Dendritic cell treated with granulocyte-macrophage colony-stimulating factor and Interleukin-4, amounts not matched to agents 40 ng/mL and 50 ng/mL, for 4 days (primary cell): ENCODE measurements at regions not wholly inside any gene's neighbourhood (a gene's known extent, or its start where the extent isn't known, plus 50 kb on each side); places are given as distances from the start of the nearest gene placed in this dataset.
"Not testable (repeated sequence)": the region's sequence is repeated elsewhere in the genome, so short reads cannot be mapped to it uniquely, and the experiment has no call there.

Source experiments
- H3K27ac Mint-ChIP-seq: one replicate; pipeline ENCODE4 v1.8.0; 2022; ENCODE audit warnings: mild to moderate bottlenecking, mixed read lengths
- H3K27me3 Mint-ChIP-seq: one replicate; pipeline ENCODE4 v1.8.0; 2022; ENCODE audit warnings: mild to moderate bottlenecking, mixed read lengths
- H3K36me3 Mint-ChIP-seq: one replicate; pipeline ENCODE4 v1.8.0; 2022; ENCODE audit warnings: low read depth, mixed read lengths
- H3K4me1 Mint-ChIP-seq: one replicate; pipeline ENCODE4 v1.8.0; 2022; ENCODE audit warnings: low read depth, mixed read lengths
- H3K4me3 Mint-ChIP-seq: one replicate; pipeline ENCODE4 v1.8.0; 2022; ENCODE audit warnings: mild to moderate bottlenecking, moderate library complexity, mixed read lengths
- H3K9me3 Mint-ChIP-seq: one replicate; pipeline ENCODE4 v1.8.0; 2022; ENCODE audit warnings: mixed read lengths
- intact Hi-C: fragments of 100-400 bp; cut with micrococcal nuclease; formaldehyde crosslinking; loops from one replicate; pipeline ENCODE4 v1.15.0; 2022

DNA sequence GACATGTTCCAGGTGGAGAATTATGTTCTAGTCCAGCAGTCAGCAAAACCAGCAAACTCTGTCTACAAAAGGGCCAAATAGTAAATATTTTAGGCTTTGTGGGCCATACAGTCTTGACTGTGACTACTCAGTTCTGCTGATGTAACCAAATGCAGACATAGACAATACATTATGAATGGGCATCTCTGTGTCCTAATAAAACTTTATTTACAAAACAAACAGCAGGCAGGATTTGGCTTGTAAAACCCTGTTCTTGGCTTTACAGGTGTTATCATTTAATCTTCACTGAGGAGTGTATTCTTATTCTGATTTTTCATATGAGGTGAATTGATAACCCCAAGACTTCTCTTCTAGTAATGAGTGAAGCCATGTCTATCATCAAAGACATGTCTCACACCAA, 278.6 kb downstream of the DUSP6 start:
- no peak overlapping the region for H3K27ac Mint-ChIP-seq
- no peak overlapping the region for H3K4me3 Mint-ChIP-seq
- intact Hi-C loops = no loop called here
- H3K27me3 Mint-ChIP-seq = no peaks in the 10 kb centered on the region
- H3K4me1 Mint-ChIP-seq = peaks cover 1% of the 10 kb centered on the region
- H3K9me3 Mint-ChIP-seq = no peaks in the 10 kb centered on the region
- H3K36me3 Mint-ChIP-seq = no peaks in the 10 kb centered on the region

DNA sequence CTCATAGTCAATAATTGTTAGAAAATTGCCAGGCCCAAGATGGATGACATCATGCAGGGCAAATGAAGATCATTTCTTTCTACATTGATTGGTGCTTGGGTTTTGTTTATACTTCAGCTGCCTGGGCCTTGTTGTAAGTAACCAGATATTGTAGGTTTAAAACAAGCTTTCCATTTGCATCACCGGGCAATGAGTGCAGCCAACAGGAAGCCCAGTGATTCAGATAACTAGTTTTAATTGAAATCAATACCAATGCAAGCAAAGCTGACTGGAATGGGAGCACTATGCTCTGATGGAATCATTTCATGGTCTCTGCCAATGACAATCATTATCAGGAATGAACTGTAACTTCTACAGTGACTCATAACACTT, 279.3 kb downstream of the DUSP6 start:
- Mint-ChIP-seq H3K27ac (no peak overlapping the region), H3K4me3 (no peak overlapping the region), H3K27me3 (no peaks in the 10 kb centered on the region), H3K36me3 (no peaks in the 10 kb centered on the region), H3K9me3 (no peaks in the 10 kb centered on the region), H3K4me1 (peaks cover 7% of the 10 kb centered on the region)
- intact Hi-C loops = no loop called here

DNA sequence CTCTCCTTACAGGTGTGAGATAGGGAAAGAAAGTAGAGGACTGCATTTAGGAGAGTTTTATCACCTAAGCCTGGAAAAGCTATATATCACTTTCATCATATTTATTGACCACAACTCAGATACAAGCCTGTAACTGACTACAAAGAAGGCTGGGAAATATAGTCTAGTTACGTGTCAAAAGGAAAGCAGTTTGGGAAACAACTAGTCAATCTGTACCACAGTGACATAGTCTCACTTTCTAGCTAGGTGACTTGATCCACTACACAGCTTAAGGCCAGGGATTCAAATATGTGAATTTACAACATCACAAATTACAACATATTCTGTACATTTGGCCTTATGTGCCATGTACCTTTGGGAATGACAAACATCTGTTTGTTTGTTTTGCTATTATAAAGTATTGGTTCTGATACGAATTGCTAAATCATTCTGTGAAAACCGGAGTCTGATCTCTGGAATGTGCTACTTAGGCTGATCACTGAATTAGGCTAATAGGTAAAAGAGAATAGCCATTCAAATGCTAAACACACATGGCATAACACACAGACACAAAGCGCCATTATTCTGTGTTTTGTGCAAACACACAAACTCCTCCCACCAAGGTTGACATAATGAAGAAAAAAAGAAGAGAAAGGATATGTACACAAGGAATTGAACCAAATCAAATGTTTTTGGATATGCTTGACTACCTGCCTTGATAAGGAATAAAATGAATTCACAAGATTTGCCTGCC, 279.8 kb downstream of the DUSP6 start:
- no peaks in the 10 kb centered on the region for H3K27me3 Mint-ChIP-seq
- peaks cover 8% of the 10 kb centered on the region for H3K4me1 Mint-ChIP-seq
- H3K9me3 Mint-ChIP-seq = no peaks in the 10 kb centered on the region
- no peaks in the 10 kb centered on the region for H3K36me3 Mint-ChIP-seq
- intact Hi-C loops = no loop called here
- no peak overlapping the region for H3K4me3 Mint-ChIP-seq
- no peak overlapping the region for H3K27ac Mint-ChIP-seq

DNA sequence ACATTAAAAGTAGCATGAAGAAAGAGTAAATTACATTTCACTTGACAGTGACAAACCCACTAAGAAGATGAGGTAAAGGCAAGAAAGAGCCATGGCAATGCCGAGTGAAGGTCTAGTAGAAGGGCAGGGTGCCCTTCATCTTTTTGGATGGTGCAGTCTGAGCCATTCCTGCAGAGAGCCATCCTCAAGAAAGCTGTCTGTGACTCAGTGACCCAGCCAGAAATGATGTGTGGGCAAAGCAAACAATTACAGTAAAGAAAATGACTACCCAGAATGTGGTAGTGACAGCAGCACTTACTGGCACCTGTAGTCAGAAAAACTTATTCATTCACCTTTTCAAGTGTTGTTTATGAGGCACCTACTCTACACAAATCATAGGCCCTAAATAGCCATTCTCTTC, 281.7 kb downstream of the DUSP6 start:
- H3K4me3 Mint-ChIP-seq = no peak overlapping the region
- intact Hi-C loops = no loop called here
- no peak overlapping the region for H3K27ac Mint-ChIP-seq
- H3K36me3 Mint-ChIP-seq = no peaks in the 10 kb centered on the region
- no peaks in the 10 kb centered on the region for H3K9me3 Mint-ChIP-seq
- H3K4me1 Mint-ChIP-seq = peaks cover 19% of the 10 kb centered on the region
- H3K27me3 Mint-ChIP-seq = no peaks in the 10 kb centered on the region

DNA sequence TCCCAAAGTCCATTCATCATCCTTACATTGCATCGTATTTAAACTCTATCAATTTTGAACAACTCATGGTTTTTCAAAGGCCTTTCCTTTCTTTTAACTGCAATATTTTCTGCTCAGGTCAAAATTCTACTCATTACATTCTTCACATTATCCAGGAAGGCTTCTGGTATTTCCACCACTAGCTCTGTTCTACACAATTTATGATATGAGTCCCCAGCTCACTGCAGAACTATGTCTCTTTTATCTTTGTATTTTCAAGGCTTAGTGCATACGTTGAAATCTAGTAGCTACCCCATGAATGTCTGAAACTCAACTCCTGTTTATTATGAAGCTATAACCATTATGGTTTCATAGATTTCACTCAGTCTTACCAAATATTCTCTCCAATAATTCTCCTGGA, 282.9 kb downstream of the DUSP6 start:
- H3K27ac Mint-ChIP-seq = no peak overlapping the region

DNA sequence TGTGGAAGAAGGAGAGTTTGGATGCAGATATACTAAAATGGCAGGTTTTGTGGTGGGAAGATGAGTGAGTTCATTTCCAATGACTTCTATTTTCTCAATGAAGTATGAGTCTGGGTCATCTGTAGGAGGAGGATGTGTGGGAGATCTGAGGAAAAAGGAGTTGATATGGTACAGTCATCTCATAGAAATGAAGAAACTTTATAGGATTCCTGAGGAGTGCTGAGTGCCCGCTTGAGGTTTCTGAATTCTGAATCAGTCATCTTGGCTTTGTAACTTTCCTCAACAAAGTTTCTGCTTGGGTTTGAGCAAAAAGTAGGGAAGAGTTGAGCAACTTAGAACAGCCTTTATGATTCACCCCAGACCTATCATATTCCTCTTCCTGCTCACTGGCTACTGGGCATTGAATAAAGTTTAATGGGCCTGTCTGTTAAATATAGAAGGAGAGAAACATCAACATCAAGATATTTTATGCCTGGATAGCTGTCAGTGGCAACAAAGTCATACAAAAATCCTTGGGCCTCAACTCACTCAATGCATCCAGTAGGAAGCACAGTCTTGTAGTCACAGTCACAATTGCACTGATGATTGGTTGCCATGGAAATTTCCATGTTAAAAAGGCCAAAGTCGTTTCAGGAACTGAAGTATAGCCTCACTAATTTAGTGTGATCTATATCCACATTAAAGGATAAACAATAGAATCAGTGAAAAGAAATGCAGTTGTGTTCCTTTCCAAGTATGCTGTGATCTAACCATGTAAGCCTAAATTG, 284.7 kb downstream of the DUSP6 start:
- intact Hi-C loops = no loop called here
- Mint-ChIP-seq H3K4me3 (no peak overlapping the region), H3K36me3 (no peaks in the 10 kb centered on the region), H3K27ac (no peak overlapping the region), H3K9me3 (no peaks in the 10 kb centered on the region), H3K27me3 (no peaks in the 10 kb centered on the region), H3K4me1 (peaks cover 24% of the 10 kb centered on the region)

More for the DNA sequence above, 282.9 kb downstream of the DUSP6 start:
- no peak overlapping the region for H3K4me3 Mint-ChIP-seq
- no peaks in the 10 kb centered on the region for H3K27me3 Mint-ChIP-seq
- H3K36me3 Mint-ChIP-seq = no peaks in the 10 kb centered on the region
- H3K4me1 Mint-ChIP-seq = peaks cover 24% of the 10 kb centered on the region
- intact Hi-C loops = no loop called here
- H3K9me3 Mint-ChIP-seq = no peaks in the 10 kb centered on the region

DNA sequence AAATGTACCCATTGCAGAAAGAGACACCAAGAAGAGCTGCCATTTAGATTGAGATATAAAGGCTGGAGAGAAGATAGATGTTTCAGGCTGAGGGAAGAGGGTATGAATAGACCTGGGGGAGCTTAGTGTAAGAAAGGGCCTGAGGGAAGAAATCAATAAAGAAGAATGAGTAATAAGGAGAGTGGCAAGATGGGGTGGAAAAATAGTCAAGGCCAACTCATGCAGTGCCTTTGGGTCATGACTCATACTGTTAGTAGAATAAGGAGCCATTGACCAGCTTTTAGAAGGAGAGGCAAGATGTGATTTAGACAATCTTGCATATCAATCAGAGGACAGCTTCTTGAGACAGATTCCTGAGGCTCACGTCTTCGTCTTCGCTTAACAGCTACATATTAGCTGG, 287.5 kb downstream of the DUSP6 start:
- Mint-ChIP-seq H3K4me1 (peaks cover 29% of the 10 kb centered on the region), H3K9me3 (no peaks in the 10 kb centered on the region), H3K27ac (no peak overlapping the region), H3K36me3 (no peaks in the 10 kb centered on the region), H3K4me3 (no peak overlapping the region), H3K27me3 (no peaks in the 10 kb centered on the region)
- intact Hi-C loops = no loop called here

DNA sequence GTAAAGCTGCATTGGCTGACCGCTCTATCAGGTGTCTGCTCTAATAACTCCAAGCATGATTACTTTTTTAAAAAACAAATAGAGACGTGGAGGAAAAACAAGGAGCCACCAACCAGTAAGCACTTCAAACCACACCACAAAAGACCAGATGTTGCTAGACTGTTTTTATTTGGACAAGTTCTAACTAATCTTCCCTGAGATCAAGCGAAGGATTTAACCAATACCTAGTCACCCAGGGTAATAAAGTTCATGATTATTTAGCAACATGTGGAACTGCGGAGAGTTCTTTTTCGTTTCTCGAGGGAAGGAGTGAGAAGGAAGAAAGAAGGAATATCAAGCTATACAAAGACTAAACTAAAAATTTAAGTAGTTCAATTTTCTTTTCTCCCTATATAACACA, 288.1 kb downstream of the DUSP6 start:
- Mint-ChIP-seq H3K36me3 (no peaks in the 10 kb centered on the region), H3K27ac (no peak overlapping the region), H3K9me3 (no peaks in the 10 kb centered on the region), H3K4me3 (no peak overlapping the region), H3K27me3 (no peaks in the 10 kb centered on the region), H3K4me1 (peaks cover 33% of the 10 kb centered on the region)
- intact Hi-C loops = no loop called here

DNA sequence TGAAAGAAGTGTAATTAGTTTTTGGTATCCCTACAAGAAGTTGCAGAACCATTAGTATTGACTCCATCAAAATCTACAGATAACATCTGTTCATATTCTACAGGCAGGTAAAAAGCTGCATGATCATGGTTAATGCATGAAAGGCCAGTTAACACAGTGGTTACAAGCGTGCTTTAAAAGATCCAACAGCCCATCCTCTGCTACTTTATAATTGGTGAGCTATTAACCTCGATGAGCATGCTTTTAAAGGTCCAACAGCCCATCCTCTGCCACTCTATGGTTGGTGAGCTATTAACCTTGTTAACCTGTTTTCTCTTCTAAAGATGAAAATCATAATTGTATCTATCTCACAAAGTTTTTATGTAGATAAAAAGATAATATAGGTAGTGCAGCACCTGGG, 289.3 kb downstream of the DUSP6 start:
- Mint-ChIP-seq H3K4me3 (no peak overlapping the region), H3K27ac (no peak overlapping the region), H3K9me3 (no peaks in the 10 kb centered on the region), H3K36me3 (no peaks in the 10 kb centered on the region), H3K4me1 (peaks cover 26% of the 10 kb centered on the region), H3K27me3 (no peaks in the 10 kb centered on the region)
- intact Hi-C loops = no loop called here

DNA sequence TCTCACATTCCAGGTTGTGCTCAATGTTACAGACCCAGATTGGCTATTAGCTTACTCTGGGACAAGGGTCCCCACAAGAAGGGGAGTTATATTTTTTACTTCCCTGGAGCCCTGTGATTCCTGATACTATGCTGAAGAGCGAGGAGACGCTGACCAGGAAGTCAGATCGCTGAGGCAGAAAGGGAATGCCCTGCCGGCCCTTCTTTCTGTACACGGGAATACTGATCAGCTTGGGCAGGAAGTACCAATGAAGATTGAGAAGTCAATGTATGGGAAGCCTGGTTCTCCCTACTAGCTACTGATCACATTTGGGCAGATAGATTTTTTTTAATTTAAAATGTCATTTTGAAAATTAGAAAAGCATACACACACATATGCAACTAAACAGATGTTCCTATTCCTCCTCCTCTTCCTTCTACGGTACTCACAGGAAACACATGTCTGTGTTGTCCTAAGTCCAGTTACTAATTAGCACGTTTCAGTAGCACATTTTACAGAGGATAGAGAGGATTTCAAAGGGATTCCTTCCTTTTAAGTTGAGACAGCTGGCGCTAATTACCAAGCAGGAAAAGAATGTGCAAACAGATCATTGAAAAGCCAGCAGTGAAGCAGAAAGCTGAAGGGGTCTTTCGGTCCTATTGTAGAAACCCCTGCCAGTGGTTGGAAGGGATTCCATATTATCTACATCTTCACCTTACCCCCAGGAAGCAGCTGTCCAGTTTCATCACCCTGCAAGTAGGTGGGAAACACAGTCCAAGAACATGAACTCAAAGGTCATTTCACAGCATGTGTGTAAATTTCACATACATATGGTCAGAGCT, 292.4 kb downstream of the DUSP6 start:
- intact Hi-C loops = loop anchor here (10.0 kb wide), 1 partner anchor 115 kb away; no protein-coding TSS in a partner anchor
- Mint-ChIP-seq H3K9me3 (no peaks in the 10 kb centered on the region), H3K27me3 (no peaks in the 10 kb centered on the region), H3K4me3 (no peak overlapping the region), H3K27ac (no peak overlapping the region), H3K36me3 (no peaks in the 10 kb centered on the region), H3K4me1 (peaks cover 14% of the 10 kb centered on the region)

DNA sequence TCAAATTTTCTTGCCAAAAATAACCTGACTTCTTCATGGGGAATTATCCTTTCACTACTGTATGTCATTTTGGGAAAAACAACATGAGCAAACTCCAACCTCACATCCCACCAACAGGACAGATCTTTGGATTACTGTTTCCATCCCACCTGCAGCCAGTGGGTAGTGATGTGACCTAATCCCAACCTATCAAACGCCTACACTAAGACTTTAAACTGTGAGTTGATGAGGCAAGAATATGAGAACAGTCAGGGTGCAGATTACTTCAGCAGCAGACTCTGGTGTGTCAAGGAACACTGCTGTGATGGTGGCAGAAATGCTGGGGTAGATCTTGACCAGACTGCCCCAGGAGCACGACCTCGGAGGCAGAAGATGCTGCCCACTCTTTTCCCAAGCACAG, 293.2 kb downstream of the DUSP6 start:
- intact Hi-C loops = loop anchor here (10.0 kb wide), 1 partner anchor 116 kb away; no protein-coding TSS in a partner anchor
- Mint-ChIP-seq H3K27ac (no peak overlapping the region), H3K4me3 (no peak overlapping the region)

DNA sequence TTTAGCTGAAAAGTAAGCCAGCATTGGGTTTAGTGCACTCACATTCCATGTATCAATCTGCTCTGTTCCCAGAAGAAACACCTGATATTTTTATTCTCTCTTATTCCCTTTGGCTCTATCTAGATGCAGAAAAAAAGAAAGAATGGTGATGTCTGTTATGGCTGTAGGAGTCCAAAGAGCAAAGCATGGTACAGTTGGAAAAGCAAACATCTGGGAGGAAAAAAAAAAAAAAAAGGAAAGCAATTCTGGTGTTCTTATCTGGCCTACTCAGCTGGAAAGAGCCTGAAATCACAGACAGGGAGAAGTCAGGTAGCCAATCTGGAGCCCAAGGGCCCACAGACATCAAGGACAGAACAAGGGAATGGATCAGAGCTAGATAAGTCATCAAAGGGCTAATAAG, 293.9 kb downstream of the DUSP6 start:
- H3K4me1 Mint-ChIP-seq = peaks cover 9% of the 10 kb centered on the region
- peaks cover 6% of the 10 kb centered on the region for H3K9me3 Mint-ChIP-seq
- no peak overlapping the region for H3K27ac Mint-ChIP-seq
- H3K36me3 Mint-ChIP-seq = no peaks in the 10 kb centered on the region
- intact Hi-C loops = loop anchor here (10.0 kb wide), 1 partner anchor 116 kb away; no protein-coding TSS in a partner anchor
- no peak overlapping the region for H3K4me3 Mint-ChIP-seq
- no peaks in the 10 kb centered on the region for H3K27me3 Mint-ChIP-seq

More for the DNA sequence above, 293.2 kb downstream of the DUSP6 start:
- H3K4me1 Mint-ChIP-seq = peaks cover 9% of the 10 kb centered on the region
- no peaks in the 10 kb centered on the region for H3K36me3 Mint-ChIP-seq
- no peaks in the 10 kb centered on the region for H3K27me3 Mint-ChIP-seq
- H3K9me3 Mint-ChIP-seq = no peaks in the 10 kb centered on the region

DNA sequence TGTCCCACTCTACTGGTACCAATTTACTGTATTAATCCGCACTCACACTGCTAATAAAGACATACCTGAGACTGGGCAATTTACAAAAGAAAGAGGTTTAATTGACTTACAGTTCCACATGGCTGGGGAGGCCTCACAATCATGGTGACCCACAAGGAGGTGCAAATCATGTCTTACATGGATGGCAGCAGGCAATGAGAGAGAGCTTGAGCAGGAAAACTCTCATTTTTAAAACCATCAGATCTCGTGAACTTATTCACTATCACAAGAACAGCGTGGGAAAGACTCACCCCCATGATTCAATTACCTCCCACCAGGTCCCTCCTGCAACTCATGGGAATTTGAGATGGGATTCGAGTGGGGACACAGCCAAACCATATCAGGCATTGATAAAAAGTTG, 298.5 kb downstream of the DUSP6 start:
- H3K4me3 Mint-ChIP-seq, H3K36me3 Mint-ChIP-seq, H3K27me3 Mint-ChIP-seq, H3K27ac Mint-ChIP-seq: not testable (repeated sequence)
- peaks cover 14% of the 10 kb centered on the region for H3K9me3 Mint-ChIP-seq
- H3K4me1 Mint-ChIP-seq = peaks cover 14% of the 10 kb centered on the region
- intact Hi-C loops = loop anchor here (5.0 to 10.0 kb wide), 3 partner anchors 37 to 298 kb away; partner anchors contain the start of gene DUSP6
